ENCODE measurements at regions not wholly inside any gene's neighbourhood (a gene's known extent, or its start where the extent isn't known, plus 50 kb on each side); places are given as distances from the start of the nearest gene placed in this dataset.

DNA sequence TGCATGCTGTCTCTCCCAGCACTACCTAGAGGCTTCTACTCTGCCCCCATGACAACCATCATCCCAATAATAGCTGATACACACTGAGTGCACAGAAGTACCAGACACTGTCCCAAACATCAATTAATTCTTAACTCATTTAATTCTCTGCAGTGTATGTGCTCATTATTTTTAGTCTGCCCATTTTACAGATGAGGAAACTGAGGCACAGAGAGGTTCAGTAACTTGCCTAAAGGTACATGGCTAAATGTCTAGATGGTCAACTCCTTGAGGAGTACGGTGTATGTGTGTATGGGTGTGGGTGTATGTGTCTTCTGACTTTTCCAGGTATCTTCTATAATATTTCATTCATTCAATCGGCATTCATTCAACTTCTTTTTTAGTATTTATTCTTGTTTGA lies 407.9 kb downstream of the SOX9 start:
- TF ChIP-seq, protein P1, sequence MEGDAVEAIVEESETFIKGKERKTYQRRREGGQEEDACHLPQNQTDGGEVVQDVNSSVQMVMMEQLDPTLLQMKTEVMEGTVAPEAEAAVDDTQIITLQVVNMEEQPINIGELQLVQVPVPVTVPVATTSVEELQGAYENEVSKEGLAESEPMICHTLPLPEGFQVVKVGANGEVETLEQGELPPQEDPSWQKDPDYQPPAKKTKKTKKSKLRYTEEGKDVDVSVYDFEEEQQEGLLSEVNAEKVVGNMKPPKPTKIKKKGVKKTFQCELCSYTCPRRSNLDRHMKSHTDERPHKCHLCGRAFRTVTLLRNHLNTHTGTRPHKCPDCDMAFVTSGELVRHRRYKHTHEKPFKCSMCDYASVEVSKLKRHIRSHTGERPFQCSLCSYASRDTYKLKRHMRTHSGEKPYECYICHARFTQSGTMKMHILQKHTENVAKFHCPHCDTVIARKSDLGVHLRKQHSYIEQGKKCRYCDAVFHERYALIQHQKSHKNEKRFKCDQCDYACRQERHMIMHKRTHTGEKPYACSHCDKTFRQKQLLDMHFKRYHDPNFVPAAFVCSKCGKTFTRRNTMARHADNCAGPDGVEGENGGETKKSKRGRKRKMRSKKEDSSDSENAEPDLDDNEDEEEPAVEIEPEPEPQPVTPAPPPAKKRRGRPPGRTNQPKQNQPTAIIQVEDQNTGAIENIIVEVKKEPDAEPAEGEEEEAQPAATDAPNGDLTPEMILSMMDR (IDR thresholded peaks at IDR 0.05) = no peak
- TF ChIP-seq POLR2A (IDR thresholded peaks at IDR 0.05) = no peak

Data from thyroid gland (tissue), 4 donors.